IMR-90 (cell line): ENCODE measurements at regions not wholly inside any gene's neighbourhood (a gene's known extent, or its start where the extent isn't known, plus 50 kb on each side); places are given as distances from the start of the nearest gene placed in this dataset.

ENCODE experiments used
- ATAC-seq: fragments of 200-7000 bp; cut with Tn5 transposase; 2 replicates; pipeline ENCODE4 v1.9.1; 2020; ENCODE audit warnings: low read depth, mild to moderate bottlenecking, moderate library complexity
- BruUV-seq: library from RNA; stranded (reverse); fragments of 400-500 nt; replicated peaks from 2 replicates; lab custom pipeline; 2021; lab: Mats Ljungman, UMichigan
- CTCF ChIA-PET: fragments of 300-600 bp; formaldehyde crosslinking; extraction: SDS; loops from one replicate; lab custom pipeline; 2021; ENCODE audit warnings: antibody characterized with exemption; lab: Yijun Ruan, JAX
- POLR2A ChIA-PET: fragments of 300-600 bp; sonication (Branson Sonifier 250); formaldehyde crosslinking; loops from one replicate; lab custom pipeline; 2022; ENCODE audit warnings: antibody characterized with exemption; ENCODE audit not compliant: unreplicated experiment; lab: Charles Lee
- DNase-seq: peaks from one replicate; pipeline ENCODE4 v3.0.0; 2013
- H2AFZ ChIP-seq: replicated peaks from 2 replicates; pipeline ENCODE3; 2013; ENCODE audit warnings: low read length, mild to moderate bottlenecking; ENCODE audit not compliant: poor library complexity
- H2AK5ac ChIP-seq: 2 replicates; pipeline ENCODE4 v1.6.1; 2013; ENCODE audit warnings: low read depth, low read length, inconsistent platforms
- H2AK9ac ChIP-seq: replicated peaks from 2 replicates; pipeline ENCODE3; 2013; ENCODE audit warnings: mild to moderate bottlenecking, low read depth, low read length, moderate library complexity; ENCODE audit not compliant: poor library complexity
- H2BK120ac ChIP-seq: 2 replicates; pipeline ENCODE4 v1.6.1; 2013; ENCODE audit warnings: low read depth, low read length, inconsistent platforms
- H2BK15ac ChIP-seq: 3 replicates; pipeline ENCODE4 v1.6.1; 2013; ENCODE audit warnings: low read depth, low read length, inconsistent platforms
- H2BK20ac ChIP-seq: 2 replicates; pipeline ENCODE4 v1.6.1; 2013; ENCODE audit warnings: low read depth, mild to moderate bottlenecking, inconsistent platforms, low read length, moderate library complexity
- H2BK5ac ChIP-seq: 2 replicates; pipeline ENCODE4 v1.6.1; 2013; ENCODE audit warnings: mild to moderate bottlenecking, low read depth, low read length, inconsistent platforms; ENCODE audit not compliant: poor library complexity, severe bottlenecking
- H3K14ac ChIP-seq: replicated peaks from 2 replicates; pipeline ENCODE4 v1.6.1; 2013; ENCODE audit warnings: low read depth, low read length, inconsistent platforms
- H3K18ac ChIP-seq: 2 replicates; pipeline ENCODE4 v1.6.1; 2013; ENCODE audit warnings: low read depth, low read length, control low read depth
- H3K23ac ChIP-seq: 2 replicates; pipeline ENCODE4 v1.6.1; 2013; ENCODE audit warnings: low read depth, low read length, inconsistent platforms
- H3K27ac ChIP-seq: 2 replicates; pipeline ENCODE4 v1.5.1; 2013; ENCODE audit warnings: mild to moderate bottlenecking, control low read depth, low read length; ENCODE audit not compliant: insufficient read depth
- H3K27me3 ChIP-seq: 2 replicates; pipeline ENCODE4 v1.6.1; 2013; ENCODE audit warnings: low read length; ENCODE audit not compliant: control insufficient read depth, insufficient read depth
- H3K36me3 ChIP-seq: 2 replicates; pipeline ENCODE4 v1.6.1; 2013; ENCODE audit warnings: low read length, mixed read lengths; ENCODE audit not compliant: control insufficient read depth, insufficient read depth
- H3K4ac ChIP-seq: 2 replicates; pipeline ENCODE4 v1.6.1; 2013; ENCODE audit warnings: low read depth, low read length, inconsistent platforms
- H3K4me1 ChIP-seq: 2 replicates; pipeline ENCODE4 v1.6.1; 2013; ENCODE audit warnings: low read length, mixed read lengths; ENCODE audit not compliant: control insufficient read depth, insufficient read depth
- H3K4me2 ChIP-seq: 2 replicates; pipeline ENCODE4 v1.6.1; 2013; ENCODE audit warnings: low read depth, mild to moderate bottlenecking, control low read depth, low read length, moderate library complexity
- H3K4me3 ChIP-seq: 2 replicates; pipeline ENCODE4 v1.5.1; 2013; ENCODE audit warnings: low read depth, mild to moderate bottlenecking, control low read depth, low read length, moderate library complexity; ENCODE audit not compliant: insufficient read depth
- H3K56ac ChIP-seq: 2 replicates; pipeline ENCODE4 v1.6.1; 2013; ENCODE audit warnings: low read length, inconsistent platforms; ENCODE audit not compliant: insufficient read depth; ENCODE audit errors: extremely low read depth
- H3K79me1 ChIP-seq, 2 experiments: 2 replicates each; pipeline ENCODE4 v1.6.1; 2013; ENCODE audit warnings: low read length in 2 of 2, inconsistent platforms in 1 of 2, low read depth in 1 of 2
- H3K9ac ChIP-seq: 2 replicates; pipeline ENCODE4 v1.6.1; 2013; ENCODE audit warnings: low read depth, low read length, control low read depth
- H3K9me1 ChIP-seq: 2 replicates; pipeline ENCODE4 v1.6.1; 2013; ENCODE audit warnings: low read length, inconsistent platforms; ENCODE audit not compliant: insufficient read depth
- H3K9me3 ChIP-seq: 2 replicates; pipeline ENCODE4 v1.6.1; 2013; ENCODE audit warnings: low read length; ENCODE audit not compliant: control insufficient read depth, insufficient read depth
- H4K20me1 ChIP-seq: 2 replicates; pipeline ENCODE4 v1.6.1; 2013; ENCODE audit warnings: low read length, inconsistent platforms; ENCODE audit not compliant: insufficient read depth
- H4K5ac ChIP-seq: 2 replicates; pipeline ENCODE4 v1.6.1; 2013; ENCODE audit warnings: mild to moderate bottlenecking, low read depth, low read length, control low read depth
- H4K8ac ChIP-seq, 2 experiments: 2 replicates each; pipeline ENCODE4 v1.6.1; 2013; ENCODE audit warnings: low read depth in 2 of 2, low read length in 2 of 2, control low read depth in 1 of 2, inconsistent platforms in 1 of 2
- H4K91ac ChIP-seq: 2 replicates; pipeline ENCODE4 v1.6.1; 2013; ENCODE audit warnings: low read depth, low read length, inconsistent platforms; ENCODE audit not compliant: insufficient read depth
- FOS ChIP-seq: fragments of 150-350 bp; IDR thresholded peaks from 2 replicates; pipeline ENCODE4 v1.6.1; 2016; ENCODE audit warnings: low read depth, low read length
- SMC3 ChIP-seq: fragments of 150-350 bp; IDR thresholded peaks from 2 replicates; pipeline ENCODE4 v1.6.1; 2016; ENCODE audit warnings: low read depth, mild to moderate bottlenecking, antibody characterized with exemption, low read length, moderate library complexity
- WGBS, 2 experiments: methylation state at CpG; one replicate each; pipeline versions ENCODE4 v1.1.5 to v1.1.7; 2013; ENCODE audit warnings: missing lambda C conversion rate in 2 of 2; ENCODE audit not compliant: insufficient read length in 1 of 2; ENCODE audit errors: extremely low coverage in 2 of 2; 5-methylcytosine and 5-hydroxymethylcytosine counted together
- dilution Hi-C: fragments of 300-500 bp; cut with HindIII; formaldehyde crosslinking; loops from one replicate; pipeline ENCODE4 v1.14.3; 2018; ENCODE audit warnings: low sequenced_read_pairs; ENCODE audit not compliant: unreplicated experiment
- in situ Hi-C: fragments of 300-500 bp; cut with MboI; formaldehyde crosslinking; loops from 3 replicates; pipeline ENCODE4 v1.14.3; 2019; ENCODE audit warnings: low sequenced_read_pairs, inconsistent platforms, mixed read lengths
- intact Hi-C: fragments of 100-400 bp; cut with micrococcal nuclease; formaldehyde crosslinking; loops from 2 replicates; pipeline ENCODE4 v1.10.0; 2022

DNA sequence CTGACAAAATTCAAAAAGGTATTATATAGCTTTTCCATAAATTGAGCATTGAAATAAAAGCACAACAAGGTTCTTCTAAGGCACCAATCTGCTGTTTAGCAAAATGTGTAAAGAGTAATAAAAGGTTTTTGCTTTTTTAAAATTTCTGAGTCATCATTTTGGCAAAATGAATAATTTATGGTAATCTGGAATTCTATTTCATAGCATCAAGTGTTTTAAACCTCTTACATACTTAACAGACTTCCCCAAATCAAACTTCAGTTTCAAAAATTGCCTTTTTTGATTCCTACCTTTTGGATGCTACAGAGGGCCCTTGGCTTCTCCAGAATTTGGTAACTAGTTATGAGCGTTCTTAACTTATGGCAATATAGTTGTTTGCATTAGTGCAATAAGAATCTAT, 154.0 kb upstream of the ELAC2 start:
- no peak overlapping the region for H3K14ac ChIP-seq
- no peak overlapping the region for H3K4me3 ChIP-seq

More for the DNA sequence above, 154.0 kb upstream of the ELAC2 start:
- DNase-seq (no peak), ATAC-seq (no peak)
- intact Hi-C loops = no loop called here
- POLR2A ChIA-PET = no interaction called here
- H3K4ac ChIP-seq = no peak overlapping the region
- H3K18ac ChIP-seq = no peak overlapping the region
- H2BK20ac ChIP-seq = no peak overlapping the region
- no CpG with 5 or more reads among the region's 1 CpG for WGBS, 2 experiments
- H2AFZ ChIP-seq = no peak overlapping the region
- H3K56ac ChIP-seq = no peak overlapping the region
- no peaks in the 10 kb centered on the region for H3K27me3 ChIP-seq
- no peak overlapping the region for H3K9ac ChIP-seq
- no peak overlapping the region for H2BK5ac ChIP-seq
- H3K4me1 ChIP-seq = no peaks in the 10 kb centered on the region
- no TSS peak for BruUV-seq
- no peak overlapping the region for H3K23ac ChIP-seq
- H2BK120ac ChIP-seq = no peak overlapping the region
- TF ChIP-seq FOS (no peak), SMC3 (no peak)
- no peak overlapping the region for H2AK5ac ChIP-seq
- no peak overlapping the region for H2AK9ac ChIP-seq
- in situ Hi-C loops = no loop called here
- no peak overlapping the region for H3K27ac ChIP-seq
- no peak overlapping the region for H3K4me2 ChIP-seq
- no peaks in the 10 kb centered on the region for H3K79me1 ChIP-seq
- no peaks in the 10 kb centered on the region for H4K20me1 ChIP-seq
- H3K9me3 ChIP-seq = peaks cover 2% of the 10 kb centered on the region; the same call in 1 of the 2 replicates
- H4K8ac ChIP-seq = no peak overlapping the region
- H2BK15ac ChIP-seq = no peak overlapping the region
- H4K5ac ChIP-seq = no peak overlapping the region
- no peaks in the 10 kb centered on the region for H3K9me1 ChIP-seq
- CTCF ChIA-PET = no interaction called here
- dilution Hi-C loops = no loop called here
- no peaks in the 10 kb centered on the region for H3K36me3 ChIP-seq
- H4K91ac ChIP-seq = no peak overlapping the region
